ENCODE measurements at regions not wholly inside any gene's neighbourhood (a gene's known extent, or its start where the extent isn't known, plus 50 kb on each side); places are given as distances from the start of the nearest gene placed in this dataset.

DNA sequence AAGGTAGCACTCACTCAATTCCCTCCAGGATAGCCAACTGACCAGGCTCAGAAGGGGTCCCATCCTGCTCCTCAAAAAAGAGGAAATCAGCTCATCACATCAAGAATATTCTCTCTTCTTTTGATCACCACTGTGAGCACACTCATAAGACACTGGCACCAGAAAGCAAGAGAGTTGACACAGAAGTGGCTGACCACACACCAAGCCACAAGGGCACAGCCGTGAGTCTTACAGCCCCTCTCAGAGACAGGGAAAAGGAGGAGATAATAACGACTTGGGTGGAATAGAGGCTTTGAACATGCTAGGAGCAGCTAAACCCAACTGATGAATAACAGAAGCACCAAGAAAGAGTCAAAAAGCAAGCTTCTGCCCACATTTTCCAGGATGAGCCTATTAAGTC lies 249.1 kb upstream of the PREP start:
- no peak for DNase-seq (ENCODE audit: low spot score)

- DNase-seq (ENCODE audit: low spot score) = no peak
These were observed 247.5 kb upstream of the PREP start for GRCh38 chr6:105650347-105650746.

DNA sequence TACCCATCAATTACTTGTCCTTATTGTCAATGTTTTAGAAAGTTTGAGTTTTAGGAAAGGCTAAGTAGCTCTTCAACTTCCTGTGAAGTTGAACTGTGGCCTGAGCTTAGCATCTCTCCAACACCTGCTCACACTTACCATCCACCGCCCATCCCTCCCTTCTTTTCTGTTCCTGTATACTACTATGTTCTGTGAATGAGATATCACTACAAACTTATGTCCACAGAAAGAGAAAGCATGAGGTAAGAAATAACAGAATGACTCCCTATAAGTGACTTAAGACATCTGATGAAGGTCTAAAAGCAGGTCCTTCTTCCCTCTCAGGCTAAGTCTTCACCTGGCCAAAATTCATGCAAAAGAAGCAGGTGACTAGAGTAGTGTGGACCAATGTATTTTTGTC lies 246.3 kb upstream of the PREP start:
- DNase-seq (ENCODE audit: low spot score) = no peak

- DNase-seq (ENCODE audit: low spot score) = no peak
These were observed 245.4 kb upstream of the PREP start for GRCh38 chr6:105648276-105648675.

- DNase-seq (ENCODE audit: low spot score) = no peak
These were observed 243.5 kb upstream of the PREP start for GRCh38 chr6:105646391-105646867.

DNA sequence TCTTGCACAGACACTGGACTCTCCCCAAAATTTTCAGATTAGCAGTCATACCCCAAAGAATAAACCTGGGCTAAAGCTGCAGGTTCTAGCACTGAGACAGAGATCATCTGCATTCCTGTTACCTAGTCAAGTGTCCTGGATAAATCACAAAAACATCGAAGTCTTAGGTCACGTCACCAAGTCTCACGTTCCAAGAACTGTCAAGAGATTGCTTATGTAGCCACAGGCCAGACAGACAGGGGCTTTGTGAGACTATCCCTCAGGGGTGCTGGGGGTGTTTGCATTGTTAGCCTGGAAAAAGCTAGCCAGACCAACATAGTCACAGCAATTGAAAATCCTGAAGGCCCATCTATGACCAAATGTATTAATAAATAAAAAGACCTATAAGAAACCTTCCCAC lies 243.1 kb upstream of the PREP start:
- no peak for DNase-seq (ENCODE audit: low spot score)

DNA sequence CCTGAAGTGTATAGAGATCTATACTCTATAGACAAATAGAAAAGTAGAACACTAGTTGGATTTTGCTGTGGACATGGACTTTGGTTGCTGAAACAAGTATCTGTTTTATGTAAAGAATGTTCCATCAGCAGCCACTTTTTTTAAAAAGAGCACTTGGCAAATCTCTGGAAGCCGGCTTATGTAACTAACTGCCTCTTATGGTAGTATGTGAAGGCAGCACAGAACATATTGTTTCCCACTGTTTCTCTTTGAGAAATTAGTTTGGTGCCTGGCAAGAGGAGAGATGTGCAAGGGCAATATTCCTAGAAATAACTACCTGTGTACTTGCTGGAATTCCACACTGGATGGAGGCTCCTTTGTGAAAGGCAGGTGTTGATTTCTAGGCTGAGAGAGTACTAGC lies 242.3 kb upstream of the PREP start:
- DNase-seq (ENCODE audit: low spot score) = no peak

DNA sequence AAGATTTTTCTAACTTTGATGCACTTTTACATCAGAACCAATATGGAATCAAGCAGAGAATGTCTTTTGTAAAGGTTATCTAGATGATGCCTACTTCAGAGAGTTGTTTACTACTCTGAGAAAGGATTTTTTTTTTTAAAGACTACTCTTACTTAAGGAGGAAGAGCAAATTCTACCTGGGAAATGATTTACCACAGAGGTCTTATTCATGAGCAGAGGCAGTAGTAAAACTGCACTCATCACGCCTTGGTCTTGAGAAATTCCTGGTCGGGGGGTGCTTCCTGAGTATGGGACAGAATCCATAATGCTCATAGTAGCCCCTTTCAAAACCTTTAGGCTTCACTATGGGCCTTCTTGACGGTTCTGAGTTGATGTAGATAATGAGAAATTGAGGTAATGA lies 241.8 kb upstream of the PREP start:
- no peak for DNase-seq (ENCODE audit: low spot score)

DNA sequence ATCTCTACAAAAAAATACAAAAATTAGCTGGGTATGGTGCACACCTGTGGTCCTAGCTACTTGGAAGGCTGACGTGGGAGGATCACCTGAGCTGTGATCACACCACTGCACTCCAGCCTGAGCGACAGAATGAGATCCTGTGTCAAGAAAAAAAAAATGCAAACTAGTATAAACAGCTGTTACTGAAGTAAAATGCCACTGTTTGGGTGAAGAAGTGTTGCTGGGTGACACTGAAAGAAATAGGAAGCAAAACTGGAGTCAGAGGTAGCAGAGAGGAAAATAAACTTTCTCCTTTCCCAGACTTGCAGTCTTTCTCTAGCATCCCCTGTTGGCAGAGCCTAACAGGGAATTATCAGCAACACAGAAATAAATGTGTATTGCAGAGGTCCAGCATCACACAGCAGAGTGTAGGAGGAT lies 241.2 kb upstream of the PREP start:
- no peak for DNase-seq (ENCODE audit: low spot score)

DNA sequence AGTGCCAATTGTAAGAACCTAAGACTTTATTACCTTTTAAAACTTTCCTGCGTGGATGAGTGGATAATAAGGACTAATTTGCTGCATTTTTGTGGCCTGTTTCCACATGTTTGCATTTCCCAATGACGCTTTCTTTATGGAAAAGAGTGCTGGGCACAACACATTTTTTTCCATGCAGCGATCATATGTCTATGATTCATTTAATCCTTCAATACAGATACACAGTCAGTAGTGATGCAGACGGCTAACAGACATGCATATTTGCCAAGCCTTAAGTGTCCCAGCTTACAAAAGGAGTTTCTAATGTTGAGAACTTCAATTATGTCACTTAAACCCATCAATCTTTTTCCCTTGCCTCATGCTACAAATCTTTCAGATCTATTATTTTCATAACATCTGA lies 239.8 kb upstream of the PREP start:
- DNase-seq (ENCODE audit: low spot score) = no peak

DNA sequence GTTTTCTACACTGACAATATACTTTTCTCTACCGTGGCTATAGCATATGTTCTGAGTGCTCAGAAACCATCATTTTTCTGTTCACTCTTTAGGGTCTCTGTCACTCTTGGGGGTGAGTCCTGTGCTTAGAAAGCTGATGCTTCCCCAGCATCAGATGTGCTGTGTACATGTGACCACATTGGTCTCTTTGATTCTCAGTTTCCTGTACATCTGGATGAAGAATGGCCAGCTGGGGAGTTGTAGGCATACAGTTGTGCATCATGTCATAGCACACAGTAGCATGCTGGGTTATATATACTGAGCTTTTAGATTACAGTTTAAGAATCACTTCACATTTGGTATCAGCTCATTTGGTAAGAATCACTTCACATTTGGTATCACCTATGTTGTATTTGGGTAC lies 238.6 kb upstream of the PREP start:
- DNase-seq (ENCODE audit: low spot score) = no peak

DNA sequence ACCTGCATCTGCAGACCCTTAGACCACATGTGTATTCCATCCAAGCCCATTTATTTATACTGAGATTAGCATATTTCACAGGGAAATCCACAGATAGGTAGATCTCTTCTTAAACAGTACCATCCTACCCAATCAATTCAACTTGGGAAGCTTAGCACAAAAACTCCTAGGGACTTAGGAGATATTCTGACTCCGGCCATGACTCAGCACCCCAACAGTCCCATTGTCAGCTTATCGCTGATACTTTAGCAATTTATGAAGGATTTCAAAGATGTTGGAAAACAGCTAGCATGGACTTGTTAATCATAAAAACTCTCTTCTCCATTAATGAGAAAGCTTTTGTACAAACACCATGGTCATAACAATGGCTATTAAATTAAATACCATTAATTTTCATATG lies 236.2 kb upstream of the PREP start:
- no peak for DNase-seq (ENCODE audit: low spot score)

- DNase-seq (ENCODE audit: low spot score) = no peak
These were observed 230.9 kb upstream of the PREP start for GRCh38 chr6:105633814-105634213.

DNA sequence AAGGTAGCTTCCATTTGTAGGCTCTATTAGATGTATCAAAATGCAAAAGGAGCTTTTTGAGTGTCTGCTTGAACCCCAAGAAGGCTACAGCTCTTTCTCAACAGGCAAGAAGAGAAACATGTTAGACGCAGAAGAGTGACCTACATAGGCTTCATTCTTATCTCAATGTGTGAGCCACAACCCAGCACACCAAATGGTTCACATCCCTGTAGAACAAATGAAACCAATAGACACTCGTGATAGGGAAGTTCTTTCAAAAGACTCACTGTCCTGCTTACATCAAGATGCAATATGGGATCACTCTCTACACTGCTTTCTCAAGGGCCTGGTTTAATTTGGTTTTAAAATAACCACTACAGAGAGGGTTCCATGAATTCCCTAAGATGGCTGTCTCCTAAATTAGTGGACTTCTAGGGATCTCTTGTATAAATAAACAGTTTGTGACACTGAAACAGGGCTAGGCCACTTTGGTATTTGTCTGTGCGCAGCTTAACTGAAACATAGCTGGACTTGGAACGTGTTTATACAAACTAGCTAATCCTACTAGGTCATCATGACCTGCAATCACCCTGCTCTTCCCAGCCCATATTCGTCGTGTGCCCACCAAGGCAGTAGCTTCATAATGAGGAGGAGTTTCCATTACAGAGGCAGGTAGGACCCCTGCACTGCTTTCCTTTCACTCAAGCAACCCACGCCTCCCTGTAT lies 225.4 kb upstream of the PREP start:
- DNase-seq (ENCODE audit: low spot score) = no peak

- no peak for DNase-seq (ENCODE audit: low spot score)
These were observed 223.6 kb upstream of the PREP start for GRCh38 chr6:105626295-105627158.

GRCh38 chr6:105624021-105624420 lies 221.1 kb upstream of the PREP start:
- no peak for DNase-seq (ENCODE audit: low spot score)

- DNase-seq (ENCODE audit: low spot score) = no peak
These were observed 219.3 kb upstream of the PREP start for GRCh38 chr6:105622226-105622625.

DNA sequence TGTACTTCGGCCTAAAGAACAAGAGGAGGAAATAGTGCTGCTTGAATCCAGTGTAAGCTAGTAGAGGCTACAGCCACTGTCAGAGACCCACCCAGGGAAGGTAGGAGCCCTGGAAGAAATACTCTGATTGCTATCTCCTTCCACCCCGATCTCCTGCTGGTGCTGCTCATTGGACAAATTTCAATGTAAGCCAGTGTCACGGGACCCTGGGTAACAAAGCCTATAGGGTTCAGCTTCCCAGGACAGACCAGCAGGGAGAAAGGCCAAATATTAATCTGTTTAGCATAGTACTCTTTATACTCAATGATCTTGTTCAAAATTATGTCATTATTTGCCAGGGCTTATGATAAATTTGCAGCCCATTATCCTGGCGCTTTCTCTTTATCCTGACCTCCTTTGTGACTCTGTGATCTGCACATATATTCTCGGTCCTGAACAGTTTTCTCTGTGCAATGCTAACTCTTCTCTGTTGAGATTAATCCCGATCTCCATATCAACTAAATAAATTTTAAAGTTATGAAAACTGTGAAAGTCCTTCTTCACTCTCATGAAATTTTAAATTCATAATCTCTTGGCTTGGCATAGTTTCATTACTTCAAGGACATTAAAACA lies 218.8 kb upstream of the PREP start:
- DNase-seq (ENCODE audit: low spot score) = no peak

- DNase-seq (ENCODE audit: low spot score) = no peak
These were observed 218.0 kb upstream of the PREP start for GRCh38 chr6:105620878-105621277.

GRCh38 chr6:105619971-105620741 lies 217.3 kb upstream of the PREP start:
- no peak for DNase-seq (ENCODE audit: low spot score)

GRCh38 chr6:105618247-105618646 lies 215.4 kb upstream of the PREP start:
- no peak for DNase-seq (ENCODE audit: low spot score)

- DNase-seq (ENCODE audit: low spot score) = no peak
These were observed 213.6 kb upstream of the PREP start for GRCh38 chr6:105616521-105616920.
